Lower leg skin (tissue), 4 donors: ENCODE measurements at regions not wholly inside any gene's neighbourhood (a gene's known extent, or its start where the extent isn't known, plus 50 kb on each side); places are given as distances from the start of the nearest gene placed in this dataset.

Source experiments
- DNase-seq, 2 donors: peaks; one replicate each; pipeline ENCODE4 v3.0.0-alpha.2; 2019; ENCODE audit warnings: low spot score in 2 of 2
- H3K4me3 ChIP-seq: fragments of 200-600 bp; sonication (generic); 2 replicates; pipeline ENCODE4 v1.5.1; 2017; ENCODE audit warnings: mild to moderate bottlenecking, low read depth; ENCODE audit not compliant: poor library complexity, severe bottlenecking
- CTCF ChIP-seq, 3 donors: fragments of 450-650 bp; IDR thresholded peaks; one replicate each; pipeline ENCODE4 v1.5.1; 2016; ENCODE audit warnings: antibody characterized with exemption in 3 of 3, mild to moderate bottlenecking in 3 of 3, moderate library complexity in 2 of 3
- POLR2A ChIP-seq, 2 donors: fragments of 450-650 bp; IDR thresholded peaks; one replicate each; pipeline ENCODE4 v1.6.1; 2016 to 2017; ENCODE audit warnings: antibody characterized with exemption in 2 of 2, mild to moderate bottlenecking in 1 of 2, moderate library complexity in 1 of 2
- WGBS, 2 donors: methylation state at CpG; one replicate each; pipeline ENCODE4 v1.1.5; 2018; 5-methylcytosine and 5-hydroxymethylcytosine counted together
- intact Hi-C: fragments of 100-400 bp; cut with DNase I; formaldehyde crosslinking; loops from one replicate; pipeline ENCODE4 v1.15.0; 2023; ENCODE audit warnings: low total_unique reads

GRCh38 chr1:195617106-195617505 is 991.1 kb downstream of the KCNT2 start:
- intact Hi-C loops: no loop called here
- TF ChIP-seq POLR2A (IDR thresholded peaks at IDR 0.05): no peak
- no peak for TF ChIP-seq CTCF (IDR thresholded peaks at IDR 0.05)
- no peak overlapping the region for H3K4me3 ChIP-seq
- DNase-seq: no peak
- 52 to 62% methylated on average over 2 of the region's 2 CpGs for WGBS, 2 donors

- no peak for DNase-seq
- H3K4me3 ChIP-seq: no peak overlapping the region
- WGBS, 2 donors: 93 to 95% methylated on average over 1 of the region's 1 CpG
- TF ChIP-seq POLR2A (IDR thresholded peaks at IDR 0.05) (no peak), CTCF (IDR thresholded peaks at IDR 0.05) (no peak)
- intact Hi-C loops: no loop called here
Measured at GRCh38 chr1:195608883-195609282, 999.4 kb downstream of the KCNT2 start.

- intact Hi-C loops: no loop called here
- DNase-seq: no peak
- TF ChIP-seq POLR2A (IDR thresholded peaks at IDR 0.05) (no peak), CTCF (IDR thresholded peaks at IDR 0.05) (no peak)
- no peak overlapping the region for H3K4me3 ChIP-seq
- WGBS, 2 donors: 36 to 84% methylated on average over 1 of the region's 1 CpG
Measured at GRCh38 chr1:195606483-195606882, 1001.8 kb downstream of the KCNT2 start.

GRCh38 chr1:195604287-195604686 is 1004.0 kb downstream of the KCNT2 start:
- H3K4me3 ChIP-seq: no peak overlapping the region
- WGBS, 2 donors: 63 to 86% methylated on average over 1 of the region's 1 CpG
- DNase-seq: no peak
- intact Hi-C loops: no loop called here
- TF ChIP-seq POLR2A (IDR thresholded peaks at IDR 0.05) (no peak), CTCF (IDR thresholded peaks at IDR 0.05) (no peak)

- no peak for DNase-seq
- no peak overlapping the region for H3K4me3 ChIP-seq
- TF ChIP-seq CTCF (IDR thresholded peaks at IDR 0.05) (no peak), POLR2A (IDR thresholded peaks at IDR 0.05) (no peak)
- intact Hi-C loops: no loop called here
Measured at GRCh38 chr1:195597891-195598290, 1010.3 kb downstream of the KCNT2 start.

GRCh38 chr1:195594773-195595172 is 1013.5 kb downstream of the KCNT2 start:
- H3K4me3 ChIP-seq: no peak overlapping the region
- WGBS, 2 donors: 70 to 74% methylated on average over 3 of the region's 3 CpGs

More at GRCh38 chr1:195594773-195595172, 1013.5 kb downstream of the KCNT2 start:
- TF ChIP-seq CTCF (IDR thresholded peaks at IDR 0.05): no peak
- no peak for TF ChIP-seq POLR2A (IDR thresholded peaks at IDR 0.05)
- no peak for DNase-seq
- intact Hi-C loops: no loop called here
